Right ventricle myocardium inferior (tissue), 1 donor: ENCODE measurements at regions not wholly inside any gene's neighbourhood (a gene's known extent, or its start where the extent isn't known, plus 50 kb on each side); places are given as distances from the start of the nearest gene placed in this dataset.
"Not testable (repeated sequence)": the region's sequence is repeated elsewhere in the genome, so short reads cannot be mapped to it uniquely, and the experiment has no call there.

ENCODE experiments used
- ATAC-seq: fragments of 200-7000 bp; cut with Tn5 transposase; one replicate; pipeline ENCODE4 v1.9.1; 2020; ENCODE audit warnings: mild to moderate bottlenecking, moderate library complexity
- DNase-seq: peaks from one replicate; pipeline ENCODE4 v3.0.0; 2021; ENCODE audit errors: missing footprints
- intact Hi-C: fragments of 100-400 bp; cut with DNase I; formaldehyde crosslinking; loops from one replicate; pipeline ENCODE4 v1.11.0; 2022
- donor health status: DM: no; HTN: yes; CAD: no; lungs with severe emphysema.

- no peak for DNase-seq
- intact Hi-C loops, result no loop called here
- no peak for ATAC-seq
Measured at GRCh38 chr10:65090991-65091390, 1569.8 kb downstream of the REEP3 start.

- no peak for DNase-seq
- intact Hi-C loops, result no loop called here
- ATAC-seq, result no peak
Measured at GRCh38 chr10:65100146-65100545, 1578.9 kb downstream of the REEP3 start.

GRCh38 chr10:65100881-65101280, 1579.7 kb downstream of the REEP3 start:
- ATAC-seq, DNase-seq, intact Hi-C loops: not testable (repeated sequence)

DNA sequence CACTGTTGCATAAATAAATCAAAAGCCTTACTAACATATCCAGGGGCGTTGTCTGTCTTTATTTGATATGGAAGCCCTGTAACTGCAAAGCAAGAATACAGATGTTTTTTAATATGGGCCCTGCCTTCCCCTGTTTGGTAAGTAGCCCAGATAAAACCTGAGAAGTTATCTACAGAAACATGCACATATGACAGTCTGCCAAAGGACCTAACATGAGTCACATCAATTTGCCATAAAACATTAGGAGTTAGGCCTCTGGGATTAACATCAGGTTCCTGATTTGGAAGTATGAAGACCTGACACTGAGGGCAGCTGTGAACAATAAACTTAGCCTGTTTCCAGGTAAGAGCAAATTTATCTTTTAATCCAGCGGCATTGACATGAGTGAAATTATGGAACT, 1588.8 kb downstream of the REEP3 start:
- intact Hi-C loops, result no loop called here
- no peak for ATAC-seq
- no peak for DNase-seq

GRCh38 chr10:65111059-65111458, 1589.9 kb downstream of the REEP3 start:
- intact Hi-C loops, DNase-seq, ATAC-seq: not testable (repeated sequence)

GRCh38 chr10:65112573-65112972, 1591.4 kb downstream of the REEP3 start:
- no peak for DNase-seq
- intact Hi-C loops, result no loop called here
- no peak for ATAC-seq

DNA sequence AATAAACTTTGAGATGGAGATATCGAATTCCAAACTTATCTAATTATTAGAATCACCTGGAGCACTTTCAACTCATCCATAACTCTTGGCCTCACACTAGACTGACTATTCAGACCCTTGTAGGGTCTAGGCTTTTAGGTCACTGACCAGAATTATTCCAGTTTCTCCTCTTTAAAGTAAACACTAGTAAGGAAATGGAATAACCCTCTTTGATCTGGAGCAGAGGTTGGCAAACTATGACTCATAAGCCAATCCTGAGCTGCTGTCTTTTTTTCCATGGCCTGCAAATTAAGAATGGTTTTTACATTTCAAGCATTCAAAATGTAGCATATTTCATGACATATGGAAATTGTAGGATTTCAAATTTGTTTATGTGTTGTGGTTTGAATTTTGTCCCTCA, 1601.9 kb downstream of the REEP3 start:
- no peak for ATAC-seq
- no peak for DNase-seq
- intact Hi-C loops, result no loop called here

DNA sequence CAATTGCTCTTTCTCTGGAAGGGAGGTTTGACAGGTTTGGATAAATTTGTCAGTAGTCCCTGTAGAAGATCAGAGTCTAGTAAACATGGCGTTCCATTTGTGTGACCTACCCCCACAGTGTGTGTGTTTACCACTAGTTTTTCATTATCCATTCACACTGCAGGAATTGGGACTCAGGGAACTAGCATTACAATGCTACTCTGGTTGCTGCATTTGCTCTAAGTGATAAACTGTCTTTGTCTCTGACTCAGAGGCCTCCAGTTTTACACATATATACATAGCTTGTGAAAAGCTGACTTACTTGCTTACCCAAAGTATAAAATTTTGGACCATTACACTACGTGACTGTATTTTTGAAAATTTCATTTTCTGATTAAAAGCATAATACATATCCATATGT, 1604.0 kb downstream of the REEP3 start:
- DNase-seq (no peak), ATAC-seq (no peak)
- intact Hi-C loops, result no loop called here

GRCh38 chr10:65126288-65126687, 1605.1 kb downstream of the REEP3 start:
- no peak for DNase-seq
- no peak for ATAC-seq
- intact Hi-C loops, result no loop called here

- ATAC-seq (no peak), DNase-seq (no peak)
- intact Hi-C loops, result no loop called here
Measured at GRCh38 chr10:65128277-65128676, 1607.1 kb downstream of the REEP3 start.

GRCh38 chr10:65130162-65130758, 1609.1 kb downstream of the REEP3 start:
- no peak for ATAC-seq
- intact Hi-C loops, result no loop called here
- no peak for DNase-seq

- intact Hi-C loops, result no loop called here
- ATAC-seq (no peak), DNase-seq (no peak)
Measured at GRCh38 chr10:65133652-65134051, 1612.5 kb downstream of the REEP3 start.

GRCh38 chr10:65135508-65135907, 1614.3 kb downstream of the REEP3 start:
- intact Hi-C loops, result no loop called here

DNA sequence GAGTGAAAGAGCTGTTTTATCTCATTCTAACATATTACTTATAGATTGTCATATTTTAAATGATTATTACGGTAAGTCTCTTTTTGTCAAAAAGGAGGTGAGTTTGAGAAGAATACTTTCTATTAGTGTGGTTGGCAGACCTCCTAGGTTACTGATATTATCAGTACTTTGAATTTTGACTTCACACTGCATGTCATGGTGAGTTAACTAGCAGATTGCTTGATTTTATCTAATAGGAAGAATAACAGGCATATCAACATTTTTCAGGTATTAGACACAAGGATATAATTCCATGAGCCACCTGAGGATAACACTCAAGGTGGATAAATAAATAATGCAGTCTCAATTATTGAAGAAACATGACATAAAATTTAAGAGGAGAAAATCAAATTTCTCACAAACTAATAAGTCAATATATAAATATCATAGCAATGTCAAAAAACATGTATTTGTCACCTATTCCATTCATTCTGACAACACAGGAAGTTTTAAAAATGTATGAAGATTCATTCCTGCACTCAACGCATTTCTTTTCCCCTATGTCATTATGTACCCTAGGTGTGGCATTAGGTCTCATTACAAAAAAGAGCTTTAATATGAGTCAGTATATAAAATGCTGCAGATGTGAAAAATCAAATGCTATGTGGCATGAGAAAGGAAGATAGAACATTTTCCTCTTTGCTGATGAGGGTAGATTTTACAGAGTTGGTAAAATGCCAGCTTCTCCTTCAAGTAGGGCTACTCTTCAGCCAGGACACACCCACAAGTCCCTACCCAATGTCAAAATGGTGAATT, 1621.6 kb downstream of the REEP3 start:
- ATAC-seq, result no peak

More at GRCh38 chr10:65135508-65135907, 1614.3 kb downstream of the REEP3 start:
- no peak for ATAC-seq
- DNase-seq, result no peak

DNA sequence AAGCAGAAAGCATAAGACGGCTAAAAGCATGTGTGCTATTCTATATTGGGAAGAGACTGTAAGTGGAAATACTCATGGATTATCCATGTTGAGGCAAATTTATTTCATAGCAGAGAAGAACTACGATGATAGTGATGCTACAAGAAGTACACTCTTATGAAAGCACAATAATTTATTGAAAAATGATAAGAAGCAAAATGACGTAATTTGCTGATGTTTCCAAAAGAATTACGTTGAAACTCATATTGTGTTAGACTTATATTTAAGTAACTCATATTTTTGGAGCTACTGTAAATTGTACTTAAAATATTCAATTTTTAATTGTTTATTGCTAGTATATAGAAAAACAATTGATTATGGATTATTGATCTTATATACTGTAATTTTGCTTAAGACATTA, 1622.5 kb downstream of the REEP3 start:
- ATAC-seq (no peak), DNase-seq (no peak)
- intact Hi-C loops, result no loop called here

More for the DNA sequence above, 1621.6 kb downstream of the REEP3 start:
- no peak for DNase-seq
- intact Hi-C loops, result no loop called here

- no peak for DNase-seq
Measured at GRCh38 chr10:65149878-65150277, 1628.7 kb downstream of the REEP3 start.

DNA sequence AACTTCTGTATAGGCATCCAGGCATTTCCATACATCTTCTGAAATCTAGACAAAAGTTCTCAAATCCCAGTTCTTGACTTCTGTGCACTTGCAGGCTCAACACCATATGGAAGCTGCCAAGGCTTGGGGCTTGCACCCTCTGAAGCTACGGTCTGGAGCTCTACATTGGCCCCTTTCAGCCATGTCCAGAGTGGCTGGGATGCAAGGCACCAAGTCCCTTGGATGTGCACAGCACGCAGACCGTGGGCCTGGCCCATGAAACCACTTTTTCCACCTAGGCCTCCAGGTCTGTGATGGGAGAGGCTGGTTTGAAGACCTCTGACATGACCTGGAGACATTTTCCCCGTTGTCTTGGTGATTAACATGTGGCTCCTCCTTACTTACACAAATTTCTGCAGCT, 1645.1 kb downstream of the REEP3 start:
- DNase-seq (no peak), ATAC-seq (no peak)
- intact Hi-C loops, result no loop called here

More at GRCh38 chr10:65149878-65150277, 1628.7 kb downstream of the REEP3 start:
- ATAC-seq, result no peak
- intact Hi-C loops, result no loop called here

- no peak for ATAC-seq
Measured at GRCh38 chr10:65172249-65172648, 1651.0 kb downstream of the REEP3 start.

GRCh38 chr10:65176994-65177393, 1655.8 kb downstream of the REEP3 start:
- intact Hi-C loops, result no loop called here
- no peak for DNase-seq
- ATAC-seq, result no peak

More at GRCh38 chr10:65172249-65172648, 1651.0 kb downstream of the REEP3 start:
- no peak for DNase-seq
- intact Hi-C loops, result no loop called here

- DNase-seq (no peak), ATAC-seq (no peak)
- intact Hi-C loops, result no loop called here
Measured at GRCh38 chr10:65183236-65183635, 1662.0 kb downstream of the REEP3 start.
